ENCODE measurements at regions not wholly inside any gene's neighbourhood (a gene's known extent, or its start where the extent isn't known, plus 50 kb on each side); places are given as distances from the start of the nearest gene placed in this dataset.

DNA sequence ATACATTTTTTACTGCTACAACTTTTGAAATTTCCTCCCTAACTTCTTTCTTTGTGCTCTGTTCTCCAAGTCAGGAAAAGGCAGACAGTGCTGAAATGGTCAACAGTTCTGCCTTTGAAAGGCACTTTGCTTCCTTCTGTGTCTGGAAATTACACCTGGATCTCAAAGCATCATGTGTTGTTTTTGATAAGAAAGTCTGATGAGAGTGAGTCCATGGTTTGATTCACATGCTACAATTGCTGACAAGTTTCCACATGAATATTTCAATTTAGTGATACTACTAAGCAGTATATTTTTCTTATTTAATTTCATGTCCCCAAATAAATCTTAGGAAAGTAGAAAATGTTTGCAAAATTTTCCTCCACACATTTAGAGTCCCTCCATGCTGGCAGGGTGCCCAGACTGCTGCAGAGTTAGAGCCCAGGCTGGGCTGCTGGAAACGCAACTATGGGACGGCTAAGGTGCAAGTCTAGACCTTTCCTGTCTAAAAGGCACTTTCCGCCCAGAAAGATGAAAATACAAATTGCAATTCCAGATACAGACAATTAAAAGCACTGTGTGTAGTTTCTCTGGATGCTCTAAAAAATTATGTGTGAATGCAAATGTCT is 96.6 kb upstream of the RUNX1 start:
- DNase-seq (ENCODE audit: low spot score): no peak
- TF ChIP-seq CTCF (IDR thresholded peaks at IDR 0.05): no peak
- Histone ChIP-seq H3K27ac (no peak overlapping the region), H3K4me3 (no peak overlapping the region)

GRCh38 chr21:35144978-35145377 is 95.9 kb upstream of the RUNX1 start:
- TF ChIP-seq CTCF (IDR thresholded peaks at IDR 0.05): no peak
- Histone ChIP-seq H3K27ac (no peak overlapping the region), H3K4me3 (no peak overlapping the region)
- no peak for DNase-seq (ENCODE audit: low spot score)

GRCh38 chr21:35142036-35142815 is 93.1 kb upstream of the RUNX1 start:
- Histone ChIP-seq H3K4me3 (no peak overlapping the region), H3K27ac (no peak overlapping the region)
- TF ChIP-seq CTCF (IDR thresholded peaks at IDR 0.05): no peak
- no peak for DNase-seq (ENCODE audit: low spot score)

GRCh38 chr21:35139382-35139715 is 90.2 kb upstream of the RUNX1 start:
- Histone ChIP-seq H3K4me3 (no peak overlapping the region), H3K27ac (no peak overlapping the region)
- no peak for DNase-seq (ENCODE audit: low spot score)
- TF ChIP-seq CTCF (IDR thresholded peaks at IDR 0.05): no peak

DNA sequence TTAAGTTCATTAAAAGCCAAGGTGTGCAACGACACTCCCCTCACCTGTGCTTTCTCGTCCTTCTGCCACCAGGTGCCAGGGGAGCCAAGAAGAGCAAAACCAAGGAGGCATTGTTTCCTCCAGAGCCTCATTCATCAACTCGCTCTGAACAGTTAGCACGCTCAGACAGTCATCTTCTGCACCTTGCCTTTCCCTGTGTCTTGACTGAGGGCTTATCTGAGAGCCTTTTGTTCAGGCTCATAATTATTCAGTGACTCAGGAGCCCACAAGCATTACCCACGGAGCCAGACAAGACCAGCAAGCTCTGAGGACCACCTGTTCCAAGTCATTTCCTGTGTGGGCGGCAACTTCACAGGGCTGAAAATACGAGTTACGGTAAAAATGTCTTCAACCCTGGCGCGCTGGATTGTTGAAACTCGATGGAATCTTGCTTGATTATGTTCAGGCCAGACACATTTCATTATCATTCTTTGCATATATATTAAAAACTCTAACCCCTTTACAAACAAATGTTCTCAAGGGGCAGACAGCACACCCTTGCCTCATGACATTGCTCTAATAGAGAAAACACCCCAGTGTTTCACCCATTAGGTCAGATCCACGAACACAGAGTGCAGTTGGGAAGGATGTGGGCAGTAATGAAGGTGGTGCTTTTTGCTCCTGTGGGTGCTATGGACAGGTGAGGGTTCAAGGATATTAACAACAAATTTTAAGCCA is 89.7 kb upstream of the RUNX1 start:
- no peak overlapping the region for H3K27ac ChIP-seq
- no peak for TF ChIP-seq CTCF (IDR thresholded peaks at IDR 0.05)
- no peak overlapping the region for H3K4me3 ChIP-seq
- no peak for DNase-seq (ENCODE audit: low spot score)

DNA sequence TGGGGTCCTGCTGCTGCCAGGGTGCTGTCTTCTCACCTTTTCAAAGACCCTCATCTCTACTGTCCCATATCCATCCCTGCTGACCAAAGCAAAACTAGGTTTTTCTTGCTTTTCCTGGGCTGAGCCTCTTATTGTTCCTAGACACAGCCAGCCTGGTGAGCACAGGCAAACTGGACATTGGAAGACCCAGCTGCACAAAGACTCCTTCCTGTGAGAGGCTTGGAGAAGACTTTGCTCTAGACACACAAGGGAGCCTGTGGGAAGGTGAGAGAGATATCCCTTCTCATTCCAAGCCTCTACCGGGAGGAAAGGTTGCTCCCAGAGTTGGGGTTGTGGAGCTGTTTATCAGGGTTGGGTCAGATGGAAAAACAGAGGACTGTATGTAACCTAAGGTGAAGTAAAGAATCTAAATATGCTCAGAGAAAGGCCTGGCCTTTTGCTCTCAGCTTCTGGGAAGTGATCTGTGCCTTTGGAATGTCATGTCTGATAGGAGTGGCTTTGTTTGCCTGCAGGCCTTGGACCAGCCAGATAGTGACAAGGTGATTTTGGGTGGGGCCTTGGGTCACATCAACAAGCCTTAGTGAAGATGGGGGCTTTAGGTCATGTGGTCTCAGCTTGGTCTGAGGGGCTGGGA is 87.6 kb upstream of the RUNX1 start:
- DNase-seq (ENCODE audit: low spot score): no peak
- Histone ChIP-seq H3K27ac (no peak overlapping the region), H3K4me3 (no peak overlapping the region)
- TF ChIP-seq CTCF (IDR thresholded peaks at IDR 0.05): no peak
